ENCODE measurements at regions not wholly inside any gene's neighbourhood (a gene's known extent, or its start where the extent isn't known, plus 50 kb on each side); places are given as distances from the start of the nearest gene placed in this dataset.

DNA sequence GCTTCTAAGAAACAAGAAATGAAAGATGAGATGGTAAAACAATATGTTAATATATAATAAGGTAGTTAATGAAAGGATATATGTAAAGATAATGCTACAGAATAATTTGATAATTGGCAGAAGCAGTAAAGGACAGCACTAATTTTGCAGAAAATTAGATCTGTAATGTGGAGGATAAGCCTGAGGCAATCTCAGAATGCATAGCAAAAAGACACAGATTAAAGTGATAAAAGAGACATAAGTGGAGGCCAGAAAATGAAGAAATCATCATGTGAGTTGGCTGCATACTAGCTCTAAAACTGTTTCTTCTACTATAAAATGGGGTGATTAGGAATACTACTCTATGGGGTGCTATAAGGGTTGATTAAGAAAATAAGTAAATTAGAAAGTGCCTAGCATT, 225.9 kb downstream of the SEC61B start:
- H3K27me3 ChIP-seq (ENCODE audit: control insufficient read depth in 3 of 3, insufficient read depth in 3 of 3, low read length in 3 of 3) = no peaks in the 10 kb centered on the region
- FAIRE-seq = no peak

DNA sequence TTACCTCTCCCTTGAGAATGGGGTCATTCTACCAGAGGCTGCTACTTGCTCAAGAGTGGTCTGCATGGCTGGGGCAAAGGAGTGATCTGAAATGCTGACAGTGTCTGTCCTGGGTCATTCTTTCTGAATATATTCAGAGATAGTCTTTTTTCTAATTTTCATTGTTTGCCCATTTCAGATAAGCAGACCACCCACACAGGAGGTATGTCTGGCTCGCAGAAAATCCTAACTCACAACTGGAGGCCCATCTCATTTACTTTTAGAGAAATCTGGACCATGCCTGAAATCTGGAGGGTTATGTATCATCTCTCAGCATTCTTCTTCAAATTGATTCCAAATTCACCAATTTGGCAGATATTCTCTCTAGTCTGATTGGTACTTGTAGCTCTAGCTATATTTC, 227.6 kb downstream of the SEC61B start:
- H3K4me1 ChIP-seq (ENCODE audit: control insufficient read depth in 3 of 3, insufficient read depth in 2 of 3, low read depth in 1 of 3, low read length in 2 of 3) = no peaks in the 10 kb centered on the region
- no peak for FAIRE-seq
- H3K9me3 ChIP-seq (ENCODE audit: control insufficient read depth in 2 of 2, insufficient read depth in 1 of 2, low read depth in 1 of 2, low read length in 1 of 2) = no peaks in the 10 kb centered on the region
- H3K27ac ChIP-seq (ENCODE audit: low read depth in 1 of 3, low read length in 2 of 3) = no peak overlapping the region
- peaks cover 0 to 3% (median 0%) of the 10 kb centered on the region in 3 donors for H3K27me3 ChIP-seq (ENCODE audit: control insufficient read depth in 3 of 3, insufficient read depth in 3 of 3, low read length in 3 of 3)
- WGBS, 3 donors = 57 to 70% (median 61%) methylated on average over 1 of the region's 1 CpG
- no peak for DNase-seq
- H3K36me3 ChIP-seq (ENCODE audit: control insufficient read depth in 3 of 3, insufficient read depth in 2 of 3, low read depth in 1 of 3, low read length in 3 of 3) = no peaks in the 10 kb centered on the region
- no peak overlapping the region for H3K4me3 ChIP-seq (ENCODE audit: low read depth in 1 of 3, low read length in 3 of 3)

More for the DNA sequence above, 225.9 kb downstream of the SEC61B start:
- H3K4me3 ChIP-seq (ENCODE audit: low read depth in 1 of 3, low read length in 3 of 3) = no peak overlapping the region
- H3K36me3 ChIP-seq (ENCODE audit: control insufficient read depth in 3 of 3, insufficient read depth in 2 of 3, low read depth in 1 of 3, low read length in 3 of 3) = no peaks in the 10 kb centered on the region
- no peaks in the 10 kb centered on the region for H3K9me3 ChIP-seq (ENCODE audit: control insufficient read depth in 2 of 2, insufficient read depth in 1 of 2, low read depth in 1 of 2, low read length in 1 of 2)
- no peak overlapping the region for H3K27ac ChIP-seq (ENCODE audit: low read depth in 1 of 3, low read length in 2 of 3)
- no peaks in the 10 kb centered on the region for H3K4me1 ChIP-seq (ENCODE audit: control insufficient read depth in 3 of 3, insufficient read depth in 2 of 3, low read depth in 1 of 3, low read length in 2 of 3)
- DNase-seq = no peak

DNA sequence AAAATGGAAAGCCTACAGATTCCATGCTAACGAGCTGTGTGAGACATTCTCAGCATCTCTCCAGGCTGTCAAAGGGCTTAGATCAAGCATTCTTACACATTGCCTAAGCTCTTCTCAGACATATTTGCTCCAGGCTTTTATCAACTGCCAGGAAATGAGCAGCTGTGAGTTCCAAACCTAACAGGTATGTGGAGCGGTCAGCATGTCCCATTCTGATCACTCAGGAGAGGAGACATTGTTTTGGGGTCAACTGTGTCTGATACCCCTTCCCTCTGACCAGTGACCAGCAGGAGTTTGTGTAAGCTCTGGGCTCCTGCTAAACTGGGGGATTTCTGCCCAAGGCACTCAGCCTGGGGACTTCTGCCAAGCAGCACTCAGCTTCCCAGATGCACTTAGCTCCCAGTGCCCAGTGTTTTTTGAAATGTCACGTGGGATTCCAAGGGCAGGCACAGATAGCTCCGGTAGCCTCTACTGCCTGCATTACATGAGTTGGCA, 229.1 kb downstream of the SEC61B start:
- Histone ChIP-seq H3K4me1 (ENCODE audit: control insufficient read depth in 3 of 3, insufficient read depth in 2 of 3, low read depth in 1 of 3, low read length in 2 of 3) (no peaks in the 10 kb centered on the region), H3K27me3 (ENCODE audit: control insufficient read depth in 3 of 3, insufficient read depth in 3 of 3, low read length in 3 of 3) (peaks cover 0 to 3% (median 0%) of the 10 kb centered on the region in 3 donors), H3K36me3 (ENCODE audit: control insufficient read depth in 3 of 3, insufficient read depth in 2 of 3, low read depth in 1 of 3, low read length in 3 of 3) (no peaks in the 10 kb centered on the region), H3K9me3 (ENCODE audit: control insufficient read depth in 2 of 2, insufficient read depth in 1 of 2, low read depth in 1 of 2, low read length in 1 of 2) (no peaks in the 10 kb centered on the region), H3K27ac (ENCODE audit: low read depth in 1 of 3, low read length in 2 of 3) (no peak overlapping the region), H3K4me3 (ENCODE audit: low read depth in 1 of 3, low read length in 3 of 3) (no peak overlapping the region)
- WGBS, 3 donors = 55 to 61% (median 58%) methylated on average over 4 of the region's 4 CpGs
- DNase-seq (no peak), FAIRE-seq (no peak)

DNA sequence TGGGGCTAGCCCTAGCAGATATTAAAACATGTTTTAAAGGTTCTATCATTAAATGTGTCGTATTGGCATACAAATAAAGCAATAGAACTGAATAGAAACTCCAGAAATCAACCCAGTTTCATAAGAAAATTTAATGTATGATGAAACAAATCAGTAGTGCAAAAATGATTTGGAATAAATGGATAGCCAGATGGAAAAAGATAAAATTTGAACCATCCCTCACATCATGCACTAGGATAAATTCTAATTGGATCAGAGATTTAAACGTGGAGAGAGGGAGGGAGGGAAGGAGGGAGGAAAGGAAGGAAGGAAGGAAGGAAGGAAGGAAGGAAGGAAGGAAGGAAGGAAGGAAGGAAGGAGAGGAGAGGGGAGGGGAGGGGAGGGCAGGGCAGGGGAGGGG, 235.3 kb downstream of the SEC61B start:
- Histone ChIP-seq H3K27ac (ENCODE audit: low read depth in 1 of 3, low read length in 2 of 3) (no peak overlapping the region), H3K9me3 (ENCODE audit: control insufficient read depth in 2 of 2, insufficient read depth in 1 of 2, low read depth in 1 of 2, low read length in 1 of 2) (no peaks in the 10 kb centered on the region), H3K4me3 (ENCODE audit: low read depth in 1 of 3, low read length in 3 of 3) (no peak overlapping the region), H3K4me1 (ENCODE audit: control insufficient read depth in 3 of 3, insufficient read depth in 2 of 3, low read depth in 1 of 3, low read length in 2 of 3) (no peaks in the 10 kb centered on the region), H3K36me3 (ENCODE audit: control insufficient read depth in 3 of 3, insufficient read depth in 2 of 3, low read depth in 1 of 3, low read length in 3 of 3) (no peaks in the 10 kb centered on the region), H3K27me3 (ENCODE audit: control insufficient read depth in 3 of 3, insufficient read depth in 3 of 3, low read length in 3 of 3) (peaks cover 0 to 3% (median 0%) of the 10 kb centered on the region in 3 donors)
- FAIRE-seq = no peak
- WGBS, 3 donors = 38 to 53% (median 40%) methylated on average over 2 of the region's 2 CpGs
- DNase-seq = no peak

DNA sequence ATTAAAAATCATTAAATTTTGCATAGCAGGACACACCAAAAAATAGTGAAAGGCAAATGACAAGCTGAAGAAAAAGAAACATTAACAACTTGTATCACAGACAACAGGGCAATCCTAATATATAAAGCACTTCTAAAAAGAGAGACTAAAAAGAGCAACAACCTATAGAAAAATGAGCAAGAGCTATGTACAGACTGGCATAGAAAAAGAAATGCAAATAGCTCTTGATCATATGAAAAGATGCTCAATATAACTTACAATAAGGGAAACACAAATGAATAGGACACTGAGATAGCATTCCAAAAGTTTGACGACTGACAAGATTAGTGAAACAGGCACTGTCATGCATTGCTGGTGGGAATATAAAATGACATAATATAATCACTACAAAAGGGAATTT, 235.9 kb downstream of the SEC61B start:
- DNase-seq = no peak
- FAIRE-seq = no peak
- no peaks in the 10 kb centered on the region for H3K9me3 ChIP-seq (ENCODE audit: control insufficient read depth in 2 of 2, insufficient read depth in 1 of 2, low read depth in 1 of 2, low read length in 1 of 2)
- WGBS, 3 donors = 86 to 89% (median 87%) methylated on average over 1 of the region's 1 CpG
- H3K4me1 ChIP-seq (ENCODE audit: control insufficient read depth in 3 of 3, insufficient read depth in 2 of 3, low read depth in 1 of 3, low read length in 2 of 3) = no peaks in the 10 kb centered on the region
- no peak overlapping the region for H3K4me3 ChIP-seq (ENCODE audit: low read depth in 1 of 3, low read length in 3 of 3)
- H3K27me3 ChIP-seq (ENCODE audit: control insufficient read depth in 3 of 3, insufficient read depth in 3 of 3, low read length in 3 of 3) = peaks cover 0 to 3% (median 0%) of the 10 kb centered on the region in 3 donors
- no peaks in the 10 kb centered on the region for H3K36me3 ChIP-seq (ENCODE audit: control insufficient read depth in 3 of 3, insufficient read depth in 2 of 3, low read depth in 1 of 3, low read length in 3 of 3)
- no peak overlapping the region for H3K27ac ChIP-seq (ENCODE audit: low read depth in 1 of 3, low read length in 2 of 3)

DNA sequence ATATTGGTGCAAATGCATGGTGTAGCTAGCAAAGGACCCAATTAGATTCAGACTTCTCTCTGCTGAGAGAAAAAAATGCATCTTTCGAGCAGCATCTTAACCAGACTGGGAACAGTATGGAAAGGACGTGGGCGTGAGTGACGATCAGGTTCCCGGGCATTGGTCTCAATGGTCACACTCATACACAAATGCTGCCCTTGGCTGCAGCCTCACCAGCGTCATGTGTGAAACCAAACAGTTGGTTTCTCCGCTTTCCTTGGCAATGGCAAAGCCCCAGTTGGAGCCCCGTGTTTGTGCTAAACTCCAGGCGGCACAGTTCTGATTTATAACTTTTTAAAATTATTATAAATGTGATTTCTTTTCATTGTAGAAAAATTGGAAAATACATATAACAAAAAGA, 237.8 kb downstream of the SEC61B start:
- H3K36me3 ChIP-seq (ENCODE audit: control insufficient read depth in 3 of 3, insufficient read depth in 2 of 3, low read depth in 1 of 3, low read length in 3 of 3) = no peaks in the 10 kb centered on the region
- FAIRE-seq (no peak), DNase-seq (no peak)
- no peak overlapping the region for H3K4me3 ChIP-seq (ENCODE audit: low read depth in 1 of 3, low read length in 3 of 3)
- no peak overlapping the region for H3K27ac ChIP-seq (ENCODE audit: low read depth in 1 of 3, low read length in 2 of 3)
- H3K4me1 ChIP-seq (ENCODE audit: control insufficient read depth in 3 of 3, insufficient read depth in 2 of 3, low read depth in 1 of 3, low read length in 2 of 3) = no peaks in the 10 kb centered on the region
- H3K27me3 ChIP-seq (ENCODE audit: control insufficient read depth in 3 of 3, insufficient read depth in 3 of 3, low read length in 3 of 3) = no peaks in the 10 kb centered on the region
- H3K9me3 ChIP-seq (ENCODE audit: control insufficient read depth in 2 of 2, insufficient read depth in 1 of 2, low read depth in 1 of 2, low read length in 1 of 2) = no peaks in the 10 kb centered on the region
- WGBS, 3 donors = 91 to 95% (median 92%) methylated on average over 9 of the region's 9 CpGs

DNA sequence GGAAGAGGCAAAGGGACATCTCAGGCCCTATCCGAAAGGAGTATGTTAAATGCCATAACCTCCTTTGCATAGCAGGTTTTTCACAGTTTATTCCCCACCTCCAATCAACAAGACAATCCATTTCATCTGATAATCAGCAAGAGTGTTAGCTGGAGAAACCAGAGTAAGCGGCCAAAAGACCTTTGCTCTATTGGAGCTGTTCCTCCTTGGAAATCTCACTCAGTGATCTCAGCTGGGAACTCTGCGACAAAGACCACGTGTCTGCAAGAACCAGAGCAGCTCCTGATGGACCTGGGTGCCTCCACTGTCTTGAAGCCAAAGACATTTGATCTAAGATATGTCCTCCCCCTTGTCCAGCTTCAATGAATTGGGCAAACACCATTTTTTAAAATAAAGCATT, 241.0 kb downstream of the SEC61B start:
- H3K27me3 ChIP-seq (ENCODE audit: control insufficient read depth in 3 of 3, insufficient read depth in 3 of 3, low read length in 3 of 3) = no peaks in the 10 kb centered on the region
- DNase-seq = peak; percentile 32 to 39
- H3K4me1 ChIP-seq (ENCODE audit: control insufficient read depth in 3 of 3, insufficient read depth in 2 of 3, low read depth in 1 of 3, low read length in 2 of 3) = peaks cover 0 to 11% (median 0%) of the 10 kb centered on the region in 3 donors
- H3K4me3 ChIP-seq (ENCODE audit: low read depth in 1 of 3, low read length in 3 of 3) = no peak overlapping the region
- H3K27ac ChIP-seq (ENCODE audit: low read depth in 1 of 3, low read length in 2 of 3) = no peak overlapping the region
- no peaks in the 10 kb centered on the region for H3K9me3 ChIP-seq (ENCODE audit: control insufficient read depth in 2 of 2, insufficient read depth in 1 of 2, low read depth in 1 of 2, low read length in 1 of 2)
- no peak for FAIRE-seq
- WGBS, 3 donors = 14 to 61% (median 31%) methylated on average over 4 of the region's 4 CpGs
- no peaks in the 10 kb centered on the region for H3K36me3 ChIP-seq (ENCODE audit: control insufficient read depth in 3 of 3, insufficient read depth in 2 of 3, low read depth in 1 of 3, low read length in 3 of 3)

DNA sequence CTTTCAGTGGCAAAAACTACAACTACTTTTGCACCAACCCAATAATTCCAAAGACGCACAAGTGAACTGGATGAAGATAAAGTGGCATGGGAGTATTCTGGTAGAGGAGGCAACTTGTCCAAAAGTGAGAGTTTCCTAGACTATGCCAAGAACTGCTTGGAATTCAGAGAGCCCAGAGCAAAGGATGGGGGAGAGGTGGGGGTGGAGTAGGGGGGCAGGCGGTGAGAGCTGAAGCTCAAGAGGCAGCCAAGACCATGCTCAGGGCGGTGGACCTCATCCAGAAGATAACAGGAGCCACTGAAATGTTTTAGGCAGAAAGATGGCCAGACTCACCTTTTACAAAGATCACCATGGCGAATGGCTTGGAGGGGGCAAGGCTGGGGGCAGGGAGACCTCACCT, 242.5 kb downstream of the SEC61B start:
- Histone ChIP-seq H3K4me3 (ENCODE audit: low read depth in 1 of 3, low read length in 3 of 3) (no peak overlapping the region), H3K9me3 (ENCODE audit: control insufficient read depth in 2 of 2, insufficient read depth in 1 of 2, low read depth in 1 of 2, low read length in 1 of 2) (no peaks in the 10 kb centered on the region), H3K36me3 (ENCODE audit: control insufficient read depth in 3 of 3, insufficient read depth in 2 of 3, low read depth in 1 of 3, low read length in 3 of 3) (no peaks in the 10 kb centered on the region), H3K27me3 (ENCODE audit: control insufficient read depth in 3 of 3, insufficient read depth in 3 of 3, low read length in 3 of 3) (no peaks in the 10 kb centered on the region), H3K4me1 (ENCODE audit: control insufficient read depth in 3 of 3, insufficient read depth in 2 of 3, low read depth in 1 of 3, low read length in 2 of 3) (peaks cover 0 to 11% (median 0%) of the 10 kb centered on the region in 3 donors), H3K27ac (ENCODE audit: low read depth in 1 of 3, low read length in 2 of 3) (no peak overlapping the region)
- no peak for DNase-seq
- FAIRE-seq = no peak
- WGBS, 3 donors = 86 to 97% (median 90%) methylated on average over 4 of the region's 4 CpGs

DNA sequence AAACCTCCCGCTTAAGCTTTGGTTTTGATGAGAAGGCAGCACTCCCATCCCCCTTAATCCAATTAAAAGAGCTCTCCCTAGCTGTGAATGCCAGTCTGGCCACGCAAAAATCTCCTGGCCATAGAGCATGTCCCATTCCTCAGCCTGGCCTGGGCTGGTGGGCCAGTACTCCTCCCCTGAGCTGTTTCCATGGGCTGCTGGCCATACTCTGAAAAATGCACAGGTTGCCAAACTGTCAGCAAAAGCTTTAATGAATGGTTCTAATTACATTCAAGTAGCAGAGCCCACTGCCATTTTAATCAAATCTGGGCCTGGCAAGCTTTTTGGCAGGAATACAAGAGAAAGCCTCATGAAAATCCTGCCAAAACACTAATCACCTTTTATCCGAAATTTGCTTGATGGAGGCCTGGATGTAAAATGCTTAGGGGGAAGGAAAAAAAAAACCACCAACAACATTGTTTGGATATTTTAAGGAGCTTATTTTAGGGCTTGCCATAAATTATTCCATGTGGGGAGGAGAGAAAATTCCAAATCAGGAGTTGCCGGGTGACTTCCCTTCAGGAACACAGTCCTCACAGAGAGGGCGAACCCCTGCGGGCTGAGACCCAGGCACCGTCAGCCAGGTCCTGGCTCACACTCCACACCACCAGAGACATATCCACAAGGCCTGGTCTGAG, 243.3 kb downstream of the SEC61B start:
- DNase-seq (no peak), FAIRE-seq (no peak)
- Histone ChIP-seq H3K4me3 (ENCODE audit: low read depth in 1 of 3, low read length in 3 of 3) (no peak overlapping the region), H3K36me3 (ENCODE audit: control insufficient read depth in 3 of 3, insufficient read depth in 2 of 3, low read depth in 1 of 3, low read length in 3 of 3) (no peaks in the 10 kb centered on the region), H3K9me3 (ENCODE audit: control insufficient read depth in 2 of 2, insufficient read depth in 1 of 2, low read depth in 1 of 2, low read length in 1 of 2) (no peaks in the 10 kb centered on the region), H3K27ac (ENCODE audit: low read depth in 1 of 3, low read length in 2 of 3) (no peak overlapping the region), H3K4me1 (ENCODE audit: control insufficient read depth in 3 of 3, insufficient read depth in 2 of 3, low read depth in 1 of 3, low read length in 2 of 3) (peaks cover 0 to 11% (median 0%) of the 10 kb centered on the region in 3 donors), H3K27me3 (ENCODE audit: control insufficient read depth in 3 of 3, insufficient read depth in 3 of 3, low read length in 3 of 3) (no peaks in the 10 kb centered on the region)
- 73 to 93% (median 92%) methylated on average over 7 of the region's 7 CpGs for WGBS, 3 donors
